ENCODE measurements at regions not wholly inside any gene's neighbourhood (a gene's known extent, or its start where the extent isn't known, plus 50 kb on each side); places are given as distances from the start of the nearest gene placed in this dataset.

DNA sequence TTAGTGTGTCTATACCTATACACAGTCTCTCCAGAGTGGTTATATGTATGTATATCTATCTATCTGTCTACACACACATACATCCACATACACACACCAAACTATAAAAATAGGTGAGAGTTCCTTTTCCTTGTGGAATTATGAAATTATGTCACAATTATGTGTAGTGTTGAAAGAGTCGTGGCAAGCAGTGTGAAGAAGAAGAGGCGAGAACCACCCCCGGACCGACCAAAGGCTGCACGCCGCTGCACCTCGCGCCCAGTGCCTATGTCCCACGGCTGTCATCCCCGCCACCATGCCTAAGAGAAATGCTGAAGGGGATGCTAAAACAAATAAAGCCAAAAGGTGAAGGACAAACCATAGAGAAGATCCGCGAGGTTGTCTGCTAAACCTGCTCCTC, 95.0 kb upstream of the RAP2B start:
- no peak overlapping the region for H3K4me3 ChIP-seq (ENCODE audit: low read length)
- TF ChIP-seq, protein P1, sequence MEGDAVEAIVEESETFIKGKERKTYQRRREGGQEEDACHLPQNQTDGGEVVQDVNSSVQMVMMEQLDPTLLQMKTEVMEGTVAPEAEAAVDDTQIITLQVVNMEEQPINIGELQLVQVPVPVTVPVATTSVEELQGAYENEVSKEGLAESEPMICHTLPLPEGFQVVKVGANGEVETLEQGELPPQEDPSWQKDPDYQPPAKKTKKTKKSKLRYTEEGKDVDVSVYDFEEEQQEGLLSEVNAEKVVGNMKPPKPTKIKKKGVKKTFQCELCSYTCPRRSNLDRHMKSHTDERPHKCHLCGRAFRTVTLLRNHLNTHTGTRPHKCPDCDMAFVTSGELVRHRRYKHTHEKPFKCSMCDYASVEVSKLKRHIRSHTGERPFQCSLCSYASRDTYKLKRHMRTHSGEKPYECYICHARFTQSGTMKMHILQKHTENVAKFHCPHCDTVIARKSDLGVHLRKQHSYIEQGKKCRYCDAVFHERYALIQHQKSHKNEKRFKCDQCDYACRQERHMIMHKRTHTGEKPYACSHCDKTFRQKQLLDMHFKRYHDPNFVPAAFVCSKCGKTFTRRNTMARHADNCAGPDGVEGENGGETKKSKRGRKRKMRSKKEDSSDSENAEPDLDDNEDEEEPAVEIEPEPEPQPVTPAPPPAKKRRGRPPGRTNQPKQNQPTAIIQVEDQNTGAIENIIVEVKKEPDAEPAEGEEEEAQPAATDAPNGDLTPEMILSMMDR (conservative IDR thresholded peaks at IDR 0.05; ENCODE audit: low read depth, low read length): no peak
- DNase-seq (ENCODE audit: low read depth): no peak

DNA sequence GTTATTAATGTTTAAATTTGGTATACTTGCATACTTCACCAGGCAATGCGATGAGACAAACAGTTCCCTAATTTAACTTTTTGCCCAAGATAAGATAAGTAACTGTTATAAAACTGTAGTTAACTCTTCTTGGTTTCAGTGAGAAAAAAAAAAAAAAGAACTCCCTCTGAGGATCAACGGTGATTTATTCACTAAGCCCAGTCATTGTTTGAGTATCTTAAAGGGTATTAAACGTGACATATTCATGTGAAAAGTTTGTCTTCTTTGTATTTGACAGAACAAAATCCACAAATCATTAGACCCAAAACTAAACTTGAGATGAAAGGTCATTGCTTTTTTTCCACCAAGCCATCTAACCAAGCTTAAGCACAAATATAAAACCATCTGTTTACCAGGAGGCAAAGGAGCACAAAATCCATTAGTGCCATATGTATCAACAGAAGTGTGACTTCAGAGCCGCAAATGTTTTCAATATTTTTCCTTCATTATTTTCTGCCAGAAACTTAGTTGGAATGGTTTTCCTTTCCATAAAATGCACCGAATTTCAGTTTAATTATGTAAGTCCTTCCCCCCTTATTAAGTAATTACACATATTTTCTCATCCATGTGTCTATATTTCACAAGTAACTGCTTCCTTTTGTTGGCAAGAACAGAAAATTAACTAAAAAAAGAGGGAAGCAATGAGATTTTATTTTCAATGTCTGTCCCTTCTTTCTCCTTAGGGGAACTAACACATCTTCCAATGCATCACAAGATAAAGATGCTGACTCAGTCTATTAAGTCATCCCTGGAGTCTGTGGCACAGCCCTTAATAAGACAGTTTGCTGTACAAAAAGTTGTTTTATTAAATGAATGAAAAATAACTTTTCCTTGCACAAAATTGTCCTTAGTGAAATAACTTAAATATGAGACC, 92.2 kb upstream of the RAP2B start:
- H3K4me3 ChIP-seq (ENCODE audit: low read length): no peak overlapping the region
- TF ChIP-seq, protein P1 (conservative IDR thresholded peaks at IDR 0.05; ENCODE audit: low read depth, low read length): no peak
- DNase-seq (ENCODE audit: low read depth): no peak

DNA sequence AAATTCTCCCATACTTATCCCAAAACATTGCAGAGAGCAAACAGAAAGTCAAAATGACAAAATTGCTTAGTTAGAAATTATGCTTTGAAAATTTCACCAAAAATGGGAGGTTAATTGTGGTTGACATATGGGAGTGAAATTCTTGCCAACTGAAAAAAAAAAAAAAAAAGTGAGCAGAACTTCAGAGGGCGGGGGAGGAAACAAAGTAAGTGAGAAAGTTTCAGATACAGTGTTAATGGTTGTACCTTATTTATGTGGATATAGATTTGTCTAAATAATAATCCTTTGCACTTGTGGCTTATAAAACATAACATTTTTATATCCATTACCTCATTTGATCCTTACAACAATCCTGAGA, 91.5 kb upstream of the RAP2B start:
- H3K4me3 ChIP-seq (ENCODE audit: low read length): no peak overlapping the region
- no peak for DNase-seq (ENCODE audit: low read depth)
- TF ChIP-seq, protein P1 (conservative IDR thresholded peaks at IDR 0.05; ENCODE audit: low read depth, low read length): no peak

DNA sequence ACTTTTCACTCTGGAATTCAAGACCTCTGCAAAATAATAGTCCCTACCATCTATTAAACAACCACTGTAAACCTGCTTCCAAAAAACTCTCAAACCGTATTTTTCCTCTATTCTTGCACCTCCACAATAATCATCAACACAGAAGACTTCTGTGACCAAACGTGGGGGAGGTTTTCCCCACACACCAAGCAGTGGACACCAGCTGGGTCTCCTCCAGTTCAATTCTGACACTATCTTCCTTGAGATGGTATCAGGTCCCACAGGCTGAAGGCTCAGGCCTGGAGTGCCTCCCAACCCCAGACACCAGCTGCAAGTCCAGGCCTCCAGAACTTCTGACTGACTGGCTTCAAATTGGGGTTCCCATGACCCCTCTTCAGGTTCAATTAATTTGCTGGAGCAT, 89.6 kb upstream of the RAP2B start:
- TF ChIP-seq, protein P1 (conservative IDR thresholded peaks at IDR 0.05; ENCODE audit: low read depth, low read length): no peak
- no peak for DNase-seq (ENCODE audit: low read depth)
- H3K4me3 ChIP-seq (ENCODE audit: low read length): no peak overlapping the region

DNA sequence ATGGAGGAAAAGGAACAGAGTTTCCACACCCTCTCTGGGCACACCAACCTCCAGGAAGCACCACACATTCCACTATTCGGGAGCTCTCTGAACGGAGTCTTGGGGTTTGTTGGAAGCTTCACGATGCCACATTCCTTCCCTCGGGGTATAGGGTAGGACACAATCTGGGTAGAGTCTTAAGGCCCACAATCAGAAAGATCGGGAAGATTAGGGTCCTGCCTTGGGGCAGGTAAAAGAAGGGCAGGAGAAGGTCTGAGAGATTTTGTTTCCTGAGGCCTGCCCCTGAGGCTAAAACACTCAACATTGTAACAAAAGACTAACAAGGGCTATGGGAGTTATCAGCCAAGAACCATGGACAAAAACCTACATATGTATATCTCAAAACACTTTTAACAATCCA, 89.2 kb upstream of the RAP2B start:
- TF ChIP-seq, protein P1 (conservative IDR thresholded peaks at IDR 0.05; ENCODE audit: low read depth, low read length): no peak
- H3K4me3 ChIP-seq (ENCODE audit: low read length): no peak overlapping the region
- no peak for DNase-seq (ENCODE audit: low read depth)

DNA sequence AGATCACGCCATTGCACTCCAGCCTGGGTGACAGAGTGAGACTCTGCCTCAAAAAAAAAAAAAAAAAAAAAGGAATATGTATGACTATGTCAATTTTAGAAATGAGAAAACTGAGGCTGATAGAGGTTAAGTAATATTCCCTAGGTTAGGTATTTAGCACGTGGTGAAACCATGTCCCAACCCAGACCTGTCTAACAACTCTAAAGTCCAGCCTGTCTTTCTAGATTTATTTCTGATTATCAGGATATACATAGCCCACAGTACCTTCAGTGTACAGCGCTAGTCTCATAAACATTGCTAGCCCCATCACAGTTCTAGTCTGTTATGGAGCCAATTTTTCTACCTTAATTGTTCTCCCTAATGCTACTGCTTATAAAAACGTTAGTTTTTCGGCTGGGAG, 88.4 kb upstream of the RAP2B start:
- no peak overlapping the region for H3K4me3 ChIP-seq (ENCODE audit: low read length)
- TF ChIP-seq, protein P1 (conservative IDR thresholded peaks at IDR 0.05; ENCODE audit: low read depth, low read length): no peak
- DNase-seq (ENCODE audit: low read depth): no peak

DNA sequence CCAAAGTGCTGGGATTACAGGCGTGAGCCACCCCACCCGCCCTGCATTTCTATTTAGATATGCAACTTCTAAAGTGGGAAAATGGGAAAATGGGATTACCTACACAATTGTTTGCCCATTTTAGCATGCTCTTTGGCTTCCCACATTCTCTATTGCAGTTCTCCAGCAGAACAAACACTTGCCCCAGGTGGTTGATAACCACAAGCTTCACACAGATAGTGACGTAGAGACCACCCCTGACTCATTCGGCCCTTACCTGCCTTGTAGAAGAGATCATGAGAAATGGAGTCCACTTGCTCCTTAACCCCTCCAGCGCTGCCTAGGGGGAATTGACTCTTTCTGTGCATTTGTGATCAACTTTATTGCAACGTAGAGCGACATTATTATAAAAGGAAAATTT, 83.2 kb upstream of the RAP2B start:
- TF ChIP-seq, protein P1 (conservative IDR thresholded peaks at IDR 0.05; ENCODE audit: low read depth, low read length): no peak
- no peak for DNase-seq (ENCODE audit: low read depth)
- no peak overlapping the region for H3K4me3 ChIP-seq (ENCODE audit: low read length)
